Activated CD4-positive, CD25-positive, alpha-beta regulatory T cell treated with anti-CD3 and anti-CD28 coated beads, Interleukin-2, amount 50 U/mL, for 24 hours (primary cell): ENCODE measurements at regions not wholly inside any gene's neighbourhood (a gene's known extent, or its start where the extent isn't known, plus 50 kb on each side); places are given as distances from the start of the nearest gene placed in this dataset.
"Not testable (repeated sequence)": the region's sequence is repeated elsewhere in the genome, so short reads cannot be mapped to it uniquely, and the experiment has no call there.

ENCODE experiments used
- ATAC-seq, 2 donors: fragments of 150-1000 bp; cut with Tn5 transposase; one replicate each; pipeline ENCODE4 v1.10.0; 2021; ENCODE audit warnings: mild to moderate bottlenecking in 1 of 2, moderate library complexity in 1 of 2

DNA sequence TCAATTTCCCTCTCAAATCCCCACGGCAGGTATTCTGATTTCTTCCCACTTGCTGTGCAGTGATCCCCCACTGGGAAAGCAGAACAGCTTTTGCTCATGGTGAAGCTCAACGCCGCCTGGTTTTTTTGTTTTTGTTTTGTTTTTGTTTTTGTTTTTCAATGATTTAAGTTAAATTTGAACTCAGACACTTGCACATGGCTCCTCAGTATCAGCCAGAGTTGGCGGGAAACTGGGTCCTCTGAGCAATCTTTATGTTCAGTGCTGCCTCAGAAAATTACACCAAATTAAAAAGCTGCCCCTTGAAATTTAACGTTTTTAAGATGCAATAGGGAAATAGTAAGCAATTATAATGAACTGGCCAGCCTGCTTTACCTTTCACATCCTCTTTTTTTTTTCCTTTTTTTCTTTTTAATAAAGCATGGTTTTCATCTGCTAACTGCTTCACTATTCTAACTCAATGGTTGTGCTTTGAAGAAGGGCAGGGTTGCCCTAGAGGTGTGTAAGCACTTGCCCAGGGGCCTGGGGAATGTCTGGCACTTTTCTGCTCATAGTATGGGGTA, 277.0 kb upstream of the HNRNPA3 start:
- ATAC-seq, result no peak

DNA sequence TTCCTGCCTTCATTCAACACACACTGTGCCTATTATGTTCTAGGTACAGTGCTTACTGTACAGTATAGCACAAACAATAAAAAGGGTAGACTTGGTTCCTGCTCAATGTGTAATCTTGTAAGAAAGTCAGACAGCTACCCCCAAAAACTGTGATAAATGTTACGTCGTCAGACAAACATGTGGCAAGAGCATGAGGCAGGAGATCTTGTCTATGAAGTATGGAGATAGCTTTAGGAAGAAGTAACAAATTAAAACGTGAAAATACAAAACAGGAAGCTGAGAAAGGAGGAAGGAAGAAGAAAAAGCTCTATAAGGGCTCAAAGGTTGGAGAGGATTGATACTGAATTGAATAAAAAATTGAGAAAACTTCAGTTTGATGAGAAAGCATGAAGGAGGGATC, 276.2 kb upstream of the HNRNPA3 start:
- no peak for ATAC-seq

DNA sequence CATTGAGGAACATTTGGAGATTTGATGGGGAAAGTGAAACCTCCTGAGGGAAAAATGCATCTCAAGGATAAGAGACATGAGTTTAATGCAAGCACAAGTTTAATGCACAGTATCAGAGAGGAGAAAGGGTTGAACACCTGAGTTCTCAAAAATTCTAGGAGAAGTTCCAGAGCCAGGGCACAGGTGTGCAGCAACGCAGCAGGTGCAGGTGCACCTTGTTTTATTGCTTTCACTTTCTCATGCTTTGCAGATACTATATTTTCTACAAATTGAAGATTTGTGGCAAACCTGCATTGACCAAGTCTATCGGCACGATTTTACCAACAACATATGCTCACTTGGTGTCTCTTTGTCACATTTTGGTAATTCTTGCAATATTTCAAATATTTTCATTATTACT, 267.6 kb upstream of the HNRNPA3 start:
- ATAC-seq, result no peak

DNA sequence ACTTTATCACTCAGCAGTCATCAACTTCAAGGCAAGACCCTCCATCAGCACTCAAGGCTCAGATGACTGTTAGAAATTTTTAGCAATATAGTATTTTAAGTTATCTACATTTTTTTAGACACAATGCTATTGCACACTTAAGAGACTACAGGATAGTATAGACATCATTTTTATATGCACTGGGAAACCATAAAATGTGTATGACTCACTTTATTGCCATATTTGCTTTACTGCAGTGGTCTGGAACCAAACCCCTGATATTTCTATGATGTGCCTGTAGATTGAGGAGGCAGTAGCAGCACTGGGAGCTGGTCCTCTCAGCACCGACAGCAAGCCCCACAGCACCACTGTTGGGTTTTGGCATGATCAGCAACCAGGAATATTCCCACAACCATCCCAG, 264.8 kb upstream of the HNRNPA3 start:
- no peak for ATAC-seq

DNA sequence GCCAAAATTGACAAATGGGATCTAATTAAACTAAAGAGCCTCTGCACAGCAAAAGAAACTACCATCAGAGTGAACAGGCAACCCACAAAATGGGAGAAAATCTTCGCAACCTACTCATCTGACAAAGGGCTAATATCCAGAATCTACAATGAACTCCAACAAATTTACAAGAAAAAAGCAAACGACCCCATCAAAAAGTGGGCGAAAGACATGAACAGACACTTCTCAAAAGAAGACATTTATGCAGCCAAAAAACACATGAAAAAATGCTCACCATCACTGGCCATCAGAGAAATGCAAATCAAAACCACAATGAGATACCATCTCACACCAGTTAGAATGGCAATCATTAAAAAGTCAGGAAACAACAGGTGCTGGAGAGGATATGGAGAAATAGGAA, 261.4 kb upstream of the HNRNPA3 start:
- ATAC-seq, result not testable (repeated sequence)

DNA sequence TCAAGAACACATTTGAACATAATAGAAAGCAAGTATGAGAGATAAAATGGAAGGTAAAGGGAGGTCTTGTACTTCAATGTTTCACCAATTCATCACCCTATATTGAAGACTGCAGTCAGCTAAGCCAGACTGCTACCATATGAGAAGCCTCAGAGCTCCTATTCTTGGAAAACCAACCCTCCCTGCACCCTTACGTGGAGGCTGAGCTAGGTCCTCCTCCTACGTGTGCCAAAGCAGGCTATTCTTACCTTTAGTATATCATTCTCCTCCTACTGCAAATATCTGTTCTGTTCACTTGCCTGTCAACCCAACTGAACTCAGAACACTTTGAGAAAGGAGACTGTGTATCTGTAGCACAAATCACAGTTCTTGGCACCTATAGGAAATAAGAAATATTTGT, 255.8 kb upstream of the HNRNPA3 start:
- no peak for ATAC-seq

DNA sequence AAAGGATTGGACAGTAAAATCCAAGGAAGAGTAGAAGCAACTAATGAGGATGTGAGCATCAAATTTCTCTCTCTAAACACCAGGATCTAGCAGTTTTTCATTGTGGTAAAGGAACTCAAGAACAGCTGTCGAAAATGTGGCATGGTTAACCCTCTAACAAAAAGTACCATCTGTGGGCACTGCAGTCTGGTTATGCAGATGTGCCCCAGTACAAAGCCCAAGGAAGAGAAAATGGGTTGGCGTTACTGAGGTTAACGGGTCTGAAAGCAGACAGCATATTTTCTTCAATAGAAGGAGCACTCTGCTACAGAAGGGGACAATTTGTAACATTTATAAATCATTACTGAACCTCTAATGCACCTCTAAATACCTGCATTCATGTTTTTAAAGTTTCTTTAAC, 253.0 kb upstream of the HNRNPA3 start:
- ATAC-seq, result no peak

DNA sequence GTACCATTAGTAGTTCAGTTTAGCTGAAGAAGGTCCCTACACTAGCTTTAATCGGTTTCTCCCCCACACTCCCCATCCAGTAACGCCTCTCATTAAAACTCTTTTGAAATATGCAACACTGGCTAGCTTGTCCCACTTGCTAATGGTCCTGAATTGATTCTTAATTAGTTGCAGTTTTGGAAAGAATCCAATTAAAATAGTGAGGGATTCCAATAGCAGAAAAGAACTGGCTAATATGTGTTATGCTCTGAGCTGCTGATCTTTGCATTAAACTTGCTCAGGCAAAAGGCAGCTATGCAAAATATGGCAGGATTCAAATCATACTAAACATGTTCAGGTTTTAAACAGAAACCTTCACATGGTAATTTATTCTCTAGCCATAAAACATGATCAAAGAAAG, 252.5 kb upstream of the HNRNPA3 start:
- no peak for ATAC-seq

DNA sequence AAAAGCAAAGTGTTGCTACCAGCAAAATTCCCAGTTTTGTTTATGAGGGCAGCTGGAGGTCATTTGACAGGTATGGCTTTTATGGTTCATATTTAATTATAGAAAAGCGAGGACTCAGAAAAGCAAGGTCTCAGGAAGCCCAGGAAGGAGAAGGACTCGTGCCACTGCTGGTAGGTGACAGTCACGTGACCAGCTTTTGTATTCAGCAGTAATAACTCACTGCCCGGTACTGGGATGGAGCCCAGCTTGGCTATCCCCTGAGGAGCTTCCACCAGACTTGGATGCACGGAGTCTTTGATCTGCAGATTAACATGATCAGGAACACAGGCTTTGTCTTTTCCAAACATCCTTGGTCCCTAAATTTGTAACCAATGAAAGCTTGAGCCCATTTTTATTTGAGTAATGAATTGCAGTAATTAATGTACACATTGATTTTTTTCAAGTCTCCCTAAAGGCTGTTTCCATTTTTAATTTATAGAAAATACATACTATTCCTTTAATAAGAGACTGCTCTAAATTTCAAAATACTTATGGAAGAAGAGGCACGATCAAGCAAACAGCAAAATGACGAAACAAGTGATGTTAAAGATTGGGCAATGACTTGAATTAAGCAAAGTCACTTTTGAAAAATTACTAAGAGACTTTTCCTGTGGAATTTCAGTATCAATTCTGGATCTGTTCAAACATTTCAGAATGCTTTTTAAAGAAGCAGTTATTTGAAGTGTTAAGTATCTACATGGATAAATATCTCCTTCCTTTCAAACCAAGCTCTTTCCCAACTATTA, 251.7 kb upstream of the HNRNPA3 start:
- no peak for ATAC-seq

DNA sequence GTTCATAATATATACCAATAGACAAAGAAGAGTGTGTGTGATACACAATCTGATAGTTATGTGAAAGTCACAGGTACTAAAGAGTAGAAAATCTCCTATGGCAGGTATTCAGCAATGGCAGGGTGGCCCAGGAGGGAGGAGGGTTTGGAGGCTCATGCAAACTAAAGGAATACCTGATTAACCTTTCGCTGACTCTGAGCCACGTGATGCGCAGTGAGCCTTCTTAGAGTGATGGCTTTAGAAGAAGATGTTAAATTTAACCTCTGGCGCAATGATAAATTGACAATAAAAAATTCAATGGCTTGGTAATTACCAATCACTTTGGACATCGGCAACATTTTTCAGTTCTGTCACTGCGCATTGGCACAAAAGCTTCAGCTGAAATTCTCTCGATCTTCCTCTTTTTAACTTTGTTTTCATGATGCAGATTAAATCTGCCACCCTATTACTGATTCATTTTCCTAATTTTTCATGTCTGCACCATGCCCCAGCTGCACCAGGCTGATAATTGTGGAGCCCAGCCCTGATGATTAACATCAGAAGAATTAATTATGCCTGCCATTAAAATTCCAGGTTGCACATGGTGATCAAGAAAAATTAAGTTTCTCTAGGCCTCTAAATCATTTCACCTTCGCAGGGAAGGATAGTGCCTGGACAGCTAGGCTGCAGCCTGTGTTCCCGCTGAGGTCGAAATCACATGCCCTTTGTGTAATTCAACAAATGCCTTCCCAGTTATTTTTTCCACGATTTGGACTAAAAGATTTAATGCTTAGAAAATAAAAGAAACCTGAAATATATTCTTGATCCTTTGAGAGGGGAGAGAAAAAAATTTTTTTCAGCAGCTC, 250.6 kb upstream of the HNRNPA3 start:
- no peak for ATAC-seq

DNA sequence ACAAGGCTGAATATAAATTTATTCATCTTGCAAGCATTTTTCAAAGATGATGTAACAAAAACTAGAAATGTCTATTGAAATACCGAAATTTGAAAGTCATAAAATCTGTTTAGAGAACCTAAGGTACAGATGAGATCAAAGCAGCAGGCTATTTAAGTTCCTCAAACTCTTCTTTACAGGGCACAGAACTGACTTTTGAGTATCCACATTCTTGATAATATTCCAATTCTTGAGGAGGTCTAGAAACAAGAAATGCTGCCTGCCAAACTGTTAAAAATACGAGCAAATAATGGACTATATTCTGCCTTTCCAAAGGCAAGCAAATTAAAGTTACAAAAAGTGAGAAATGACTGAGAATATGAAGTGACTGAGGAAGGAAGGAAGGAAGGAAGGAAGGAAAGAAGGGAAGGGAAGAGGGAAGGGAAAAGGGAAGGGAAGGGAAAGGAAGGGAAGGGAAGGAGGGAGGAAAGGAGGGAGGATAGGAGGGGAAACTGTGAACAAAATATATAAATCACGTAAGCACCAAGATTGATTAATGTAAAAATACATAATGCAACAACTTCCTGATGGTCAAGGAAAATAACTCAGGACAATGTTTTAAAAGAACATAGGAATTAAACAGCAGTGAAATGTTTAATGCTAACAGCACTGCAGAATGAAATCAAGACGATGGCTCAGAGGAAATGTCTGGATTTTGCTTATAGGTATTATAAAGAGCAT, 248.9 kb upstream of the HNRNPA3 start:
- ATAC-seq, result no peak

DNA sequence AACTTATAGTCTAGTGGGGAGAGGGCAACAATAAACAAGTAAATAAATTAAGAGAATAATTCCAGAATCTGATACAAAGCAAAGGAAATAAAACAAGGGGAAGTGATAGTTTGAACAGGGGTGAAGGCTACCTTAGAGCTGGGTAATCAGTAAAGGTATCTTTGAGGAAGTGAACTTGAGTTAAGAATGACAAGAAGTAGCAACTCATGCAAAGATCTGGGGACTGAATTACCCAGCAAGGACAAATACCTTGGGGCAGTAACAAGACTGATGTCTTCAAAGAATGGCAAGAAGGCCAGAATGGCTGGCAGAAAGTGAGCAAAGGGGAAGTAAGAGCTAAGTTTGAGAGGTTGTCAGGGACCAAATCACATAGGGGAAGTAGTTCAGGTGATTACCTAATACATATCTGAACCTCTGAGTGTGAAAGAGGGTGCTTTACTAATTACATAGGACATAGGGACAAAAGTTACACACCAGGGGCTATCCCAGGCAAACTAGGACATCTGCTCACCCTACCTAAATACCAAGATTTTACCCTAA, 244.6 kb upstream of the HNRNPA3 start:
- ATAC-seq, result no peak

DNA sequence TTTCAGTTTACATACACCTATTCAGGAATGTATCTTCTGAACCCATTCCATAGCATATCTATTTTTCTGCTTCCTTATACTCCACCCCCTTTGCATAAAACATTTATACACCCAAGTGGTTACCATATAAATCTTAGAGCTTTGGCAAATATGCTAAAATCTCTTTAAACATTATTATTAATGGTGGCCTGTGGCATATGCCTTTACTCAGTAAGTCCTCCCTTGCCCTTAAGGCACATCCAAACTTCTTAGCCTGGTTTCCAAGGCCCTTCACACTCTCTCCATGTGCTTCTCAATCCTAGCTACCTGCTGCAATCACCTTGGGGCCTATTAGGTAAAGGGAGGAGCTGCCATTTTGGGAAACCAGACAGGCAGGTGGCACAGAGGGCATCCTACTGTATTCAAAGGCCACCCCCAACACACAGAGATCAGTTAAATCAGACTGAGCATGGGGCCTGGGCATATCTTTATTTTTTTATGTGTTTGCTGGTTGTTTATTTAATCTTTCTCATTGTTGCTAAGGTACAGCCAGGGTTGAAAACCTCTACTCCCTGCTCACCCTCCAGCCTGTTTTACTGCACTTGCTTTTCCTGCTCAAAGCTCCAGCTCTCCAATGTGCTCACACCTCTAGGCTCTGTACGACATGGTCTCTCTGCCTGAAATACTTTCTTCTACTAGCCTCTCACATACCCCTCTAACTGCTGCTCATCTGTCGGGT, 242.8 kb upstream of the HNRNPA3 start:
- no peak for ATAC-seq

DNA sequence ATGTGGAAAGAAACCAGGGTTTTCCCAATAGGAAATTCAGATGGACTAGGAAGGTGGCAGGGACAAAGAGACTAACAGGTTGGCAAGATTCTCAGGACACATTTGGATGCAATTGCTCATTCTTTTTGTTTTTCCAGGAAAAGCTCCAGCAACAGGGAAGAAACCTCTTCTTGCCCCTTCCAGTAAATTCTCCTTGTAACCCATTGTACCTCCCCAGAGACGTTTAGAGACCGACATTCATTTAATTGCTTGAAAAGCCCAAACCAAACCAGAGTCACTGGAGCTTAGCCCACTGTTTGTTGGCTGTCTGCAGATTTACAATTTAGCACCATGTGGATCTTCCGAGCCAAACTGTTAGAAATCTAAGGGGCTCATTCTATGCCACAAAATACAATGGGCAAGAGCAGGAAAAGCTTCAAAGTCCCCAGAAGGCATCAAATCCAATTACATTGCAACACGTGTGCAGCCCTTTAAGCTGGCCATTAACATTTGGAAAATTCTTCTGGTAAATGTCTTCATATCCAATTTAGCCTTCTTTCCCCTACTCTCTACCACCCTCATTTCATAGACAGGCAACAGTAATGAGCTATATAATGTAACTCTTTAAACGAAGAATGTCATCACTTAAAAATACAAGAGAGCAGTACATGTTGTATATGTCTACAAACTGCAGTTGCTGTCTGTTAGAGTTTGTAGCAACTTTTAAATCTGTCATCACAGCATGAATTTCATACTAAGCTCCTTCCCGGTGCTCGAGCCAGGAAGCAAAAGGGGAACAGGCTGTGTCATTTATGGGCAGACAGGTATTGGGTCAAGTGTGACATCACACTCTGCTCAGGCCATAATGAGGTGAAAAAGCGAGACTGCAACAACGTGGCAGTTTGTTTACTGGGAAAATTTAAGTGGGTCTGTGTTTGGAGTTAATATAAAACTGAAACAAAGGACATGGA, 235.6 kb upstream of the HNRNPA3 start:
- ATAC-seq, result no peak

DNA sequence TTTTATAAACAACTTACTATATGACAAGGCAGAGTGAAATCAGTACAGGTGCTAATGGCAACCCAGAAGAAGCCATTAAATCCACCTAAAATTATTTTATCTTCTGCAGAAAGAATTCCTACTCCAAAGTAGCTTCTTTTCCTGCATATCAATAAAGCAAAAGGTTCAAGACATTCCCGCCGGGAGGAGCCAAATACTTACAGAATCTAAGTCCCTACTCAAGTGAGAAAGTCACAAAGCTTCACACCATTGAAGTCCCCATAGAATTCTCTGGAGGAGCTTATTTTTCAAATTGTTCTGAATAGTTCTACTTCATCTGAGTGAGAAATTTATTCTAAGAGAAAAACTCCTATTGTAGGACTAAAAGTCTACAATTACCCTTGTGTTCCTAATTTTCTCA, 233.7 kb upstream of the HNRNPA3 start:
- ATAC-seq, result no peak

DNA sequence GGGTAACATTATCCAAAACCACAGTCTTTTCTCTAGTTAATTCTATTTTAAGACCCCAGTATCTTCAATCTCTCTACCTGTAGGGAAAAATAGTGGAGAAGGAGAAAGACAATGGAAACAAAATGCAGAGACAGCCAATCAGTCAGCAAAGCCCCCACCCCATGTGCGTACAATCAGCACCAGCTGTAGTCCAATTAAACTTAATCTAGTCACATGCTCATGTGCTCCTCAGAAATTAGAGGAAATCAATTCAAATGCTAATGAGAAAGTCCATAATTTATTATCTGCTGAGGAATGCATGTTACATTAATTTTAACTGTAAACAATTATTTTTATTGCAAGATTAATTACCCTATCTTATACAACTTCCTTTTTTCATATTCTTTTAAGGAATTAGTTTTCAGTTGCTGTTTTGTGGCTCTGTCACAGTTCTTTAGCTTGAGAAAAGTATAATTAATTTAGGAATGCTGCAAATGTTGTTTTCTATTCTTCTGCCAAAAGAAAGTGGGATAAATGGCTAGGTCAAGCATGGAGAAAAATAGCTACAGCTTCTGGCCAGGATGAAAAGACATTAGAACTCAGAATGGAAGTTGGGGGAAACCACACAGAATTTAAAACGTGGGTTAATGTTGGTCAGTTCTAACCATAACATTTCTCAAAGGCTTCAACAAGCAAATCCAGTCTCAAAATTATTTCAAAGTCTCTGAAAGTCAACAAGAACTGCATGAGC, 232.4 kb upstream of the HNRNPA3 start:
- ATAC-seq, result no peak

DNA sequence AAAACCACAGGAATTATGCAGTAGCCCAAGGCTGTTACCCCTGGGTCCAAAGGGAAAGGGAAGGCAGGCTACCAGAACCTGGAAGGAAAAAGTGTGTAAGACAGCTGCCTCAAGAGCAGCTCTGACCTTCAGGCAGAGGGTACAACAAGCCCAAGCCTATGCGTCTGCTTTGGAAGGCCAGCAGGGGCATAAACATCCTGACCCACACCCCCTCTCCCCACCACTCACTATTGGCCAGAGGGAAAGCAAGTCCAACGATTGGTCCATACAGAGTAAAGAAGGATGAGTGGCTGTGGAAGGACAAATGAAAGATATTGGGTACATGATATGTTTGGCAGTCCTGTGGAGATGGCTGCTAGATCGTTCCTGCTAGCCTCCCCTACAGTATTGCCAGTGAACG, 227.6 kb upstream of the HNRNPA3 start:
- no peak for ATAC-seq

DNA sequence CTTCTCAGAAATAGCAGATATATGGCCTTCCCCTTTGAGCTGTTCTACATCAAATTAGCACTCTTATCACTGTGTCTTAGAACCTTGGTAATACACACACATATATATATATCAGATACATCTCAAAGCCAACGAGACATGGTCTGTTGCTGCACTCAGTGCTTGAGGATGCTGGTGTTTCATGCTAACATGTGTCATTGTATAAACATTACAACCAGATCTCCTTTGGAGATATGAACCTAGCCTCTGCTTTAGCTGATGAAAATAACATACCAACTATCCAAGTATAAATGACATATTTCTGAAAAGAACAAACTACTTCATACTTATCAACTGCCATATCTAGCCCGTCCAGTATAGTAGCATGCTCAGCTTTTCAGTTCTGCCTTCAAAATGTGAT, 226.7 kb upstream of the HNRNPA3 start:
- ATAC-seq, result no peak

DNA sequence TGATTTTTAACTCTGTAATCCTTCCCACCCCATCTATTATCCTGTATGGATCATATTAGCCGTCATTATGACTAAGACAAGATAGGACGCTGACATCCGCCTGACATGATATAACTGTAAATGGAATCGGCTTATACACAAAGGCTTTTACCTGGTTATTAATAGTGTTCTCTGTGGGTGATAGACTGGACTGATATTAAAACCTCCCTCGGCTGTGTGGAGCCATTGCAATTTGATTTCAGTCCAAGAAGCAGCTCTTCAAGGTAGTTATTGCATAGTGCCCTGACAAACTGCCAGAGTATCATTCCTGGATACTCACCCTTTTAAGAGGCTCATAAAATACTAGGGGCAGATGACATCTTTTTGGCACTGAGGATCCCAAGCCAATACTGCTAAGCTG, 226.1 kb upstream of the HNRNPA3 start:
- ATAC-seq, result no peak

DNA sequence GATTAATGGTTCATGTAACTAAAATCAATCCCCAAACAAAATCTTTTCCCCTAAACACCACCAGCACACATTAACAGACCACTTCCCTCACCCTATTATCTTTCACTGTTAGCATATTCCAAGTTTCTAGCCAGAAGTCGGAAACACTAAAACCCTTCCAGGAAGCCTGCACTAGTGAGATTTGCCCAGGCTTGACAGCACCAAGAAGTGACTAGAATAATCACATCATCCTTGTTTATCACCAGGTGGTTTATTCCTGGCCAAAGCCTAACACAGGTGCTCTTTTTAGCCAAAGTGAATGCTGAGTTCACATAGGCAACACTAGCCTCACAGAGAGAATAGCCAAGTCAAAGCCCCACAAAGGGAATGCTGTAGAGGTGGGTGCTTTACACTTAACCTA, 221.2 kb upstream of the HNRNPA3 start:
- no peak for ATAC-seq
